Gastroesophageal sphincter (tissue), 4 donors: ENCODE measurements at regions not wholly inside any gene's neighbourhood (a gene's known extent, or its start where the extent isn't known, plus 50 kb on each side); places are given as distances from the start of the nearest gene placed in this dataset.

ENCODE experiments used
- ATAC-seq: fragments of 150-250 bp; one replicate; pipeline ENCODE4 v1.9.1; 2016; ENCODE audit warnings: mild to moderate bottlenecking, moderate library complexity
- H3K27ac ChIP-seq, 4 donors: fragments of 200-600 bp; sonication (generic) in 3 of 4; 1 replicate in 3 of 4; 2 replicates in 1 of 4; pipeline ENCODE4 v1.5.1; 2016 to 2019
- H3K27me3 ChIP-seq: fragments of 200-600 bp; sonication (generic); one replicate; pipeline ENCODE4 v1.5.1; 2019
- H3K36me3 ChIP-seq, 2 donors: fragments of 200-600 bp; sonication (generic); one replicate each; pipeline ENCODE4 v1.5.1; 2019; ENCODE audit warnings: control low read depth in 1 of 2
- H3K4me1 ChIP-seq, 3 donors: fragments of 200-600 bp; sonication (generic); 1 replicate in 2 of 3; 2 replicates in 1 of 3; pipeline ENCODE4 v1.5.1; 2016 to 2019; ENCODE audit warnings: control low read depth in 2 of 3
- H3K4me3 ChIP-seq, 2 donors: fragments of 200-600 bp; sonication (generic); one replicate each; pipeline ENCODE4 v1.5.1; 2019; ENCODE audit warnings: mild to moderate bottlenecking in 1 of 2, moderate library complexity in 1 of 2
- H3K9me3 ChIP-seq, 3 donors: fragments of 200-600 bp; sonication (generic); one replicate each; pipeline ENCODE4 v1.5.1; 2017 to 2019; ENCODE audit warnings: control low read depth in 2 of 3
- EP300 ChIP-seq: sonication (generic); formaldehyde crosslinking; IDR thresholded peaks from one replicate; pipeline ENCODE4 v1.6.1; 2017; ENCODE audit warnings: antibody characterized with exemption, mild to moderate bottlenecking
- POLR2A ChIP-seq, 2 donors: fragments of 450-650 bp; IDR thresholded peaks; one replicate each; pipeline ENCODE4 v1.6.1; 2017; ENCODE audit warnings: antibody characterized with exemption in 2 of 2, mild to moderate bottlenecking in 2 of 2, moderate library complexity in 1 of 2
- POLR2AphosphoS5 ChIP-seq: sonication (generic); formaldehyde crosslinking; IDR thresholded peaks from one replicate; pipeline ENCODE4 v1.6.1; 2017; ENCODE audit warnings: antibody characterized with exemption
- WGBS, 2 donors: methylation state at CpG; one replicate each; pipeline ENCODE4 v1.1.5; 2018; ENCODE audit warnings: low coverage in 1 of 2; 5-methylcytosine and 5-hydroxymethylcytosine counted together
- TF ChIP-seq, protein P1 (sequence below), 4 experiments: fragments of 200-600 bp in 2 of 4; fragments of 450-650 bp in 2 of 4; sonication (generic) in 1 of 4; IDR thresholded peaks; one replicate each; pipeline ENCODE4 v1.5.1; 2017 to 2019; ENCODE audit warnings: antibody characterized with exemption in 4 of 4, mild to moderate bottlenecking in 2 of 4, moderate library complexity in 2 of 4

DNA sequence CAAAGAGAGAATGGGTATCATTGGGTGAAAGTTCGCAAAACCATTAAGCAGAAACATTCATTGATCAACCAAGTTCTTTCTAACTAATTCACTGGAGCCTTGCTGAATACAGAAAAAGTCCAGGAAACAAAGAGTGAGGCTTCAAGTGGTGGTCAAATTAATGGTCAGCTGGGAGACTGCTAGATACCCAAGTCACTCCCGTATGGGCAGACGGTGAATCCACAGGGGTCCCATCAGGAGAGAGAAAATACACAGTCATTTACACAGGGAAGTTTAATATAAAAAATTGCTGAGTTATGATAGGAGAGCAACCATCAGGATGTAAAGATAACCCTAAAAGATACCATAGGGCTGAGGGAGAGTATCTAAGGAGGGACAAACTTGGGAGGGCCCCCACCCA, 198.7 kb upstream of the DTNBP1 start:
- WGBS, 2 donors: 98 to 100% methylated on average over 1 to 3 of the region's 3 CpGs
- ATAC-seq: no peak

DNA sequence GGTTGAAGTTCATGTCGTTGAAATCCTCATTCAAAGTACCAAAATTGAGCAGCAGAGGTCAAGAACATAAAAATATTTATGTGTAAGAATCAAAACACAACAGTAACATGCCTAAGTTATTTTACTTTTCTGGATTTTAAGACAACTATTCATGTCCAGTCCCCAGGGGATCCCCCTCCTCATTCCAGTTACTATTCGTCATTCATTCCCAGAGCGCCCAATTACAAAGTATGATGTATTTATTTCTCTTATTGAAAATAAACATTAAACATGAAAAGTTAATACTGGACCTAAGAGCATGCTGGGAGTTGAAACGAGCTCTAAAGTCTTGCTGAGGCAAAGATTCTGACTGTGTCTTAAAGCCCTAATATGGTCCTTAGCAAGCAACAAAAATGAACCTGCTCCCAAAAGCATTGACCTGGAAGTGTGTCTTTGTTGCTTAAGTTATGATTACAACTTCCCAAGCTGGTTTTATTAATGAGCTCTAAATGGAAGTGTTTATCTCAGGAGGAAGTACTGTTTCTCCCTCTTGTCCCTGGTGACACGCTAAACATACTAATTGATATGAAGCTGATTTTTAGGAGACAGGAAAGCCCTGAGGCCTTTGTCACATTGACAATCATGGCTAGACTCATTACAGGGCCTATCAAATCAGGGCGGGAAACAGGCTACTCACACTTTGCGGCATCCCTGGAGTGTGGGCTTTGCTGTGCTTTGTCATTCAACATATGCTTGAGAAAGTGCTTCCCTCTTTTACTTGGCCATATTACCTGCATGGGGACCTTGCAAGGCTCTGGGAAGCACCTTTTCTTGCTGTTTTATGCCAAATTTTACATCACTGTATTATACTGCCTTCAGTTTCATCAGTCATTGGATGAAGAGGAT, 192.2 kb upstream of the DTNBP1 start:
- no peaks in the 10 kb centered on the region for H3K4me1 ChIP-seq
- TF ChIP-seq, protein P1, sequence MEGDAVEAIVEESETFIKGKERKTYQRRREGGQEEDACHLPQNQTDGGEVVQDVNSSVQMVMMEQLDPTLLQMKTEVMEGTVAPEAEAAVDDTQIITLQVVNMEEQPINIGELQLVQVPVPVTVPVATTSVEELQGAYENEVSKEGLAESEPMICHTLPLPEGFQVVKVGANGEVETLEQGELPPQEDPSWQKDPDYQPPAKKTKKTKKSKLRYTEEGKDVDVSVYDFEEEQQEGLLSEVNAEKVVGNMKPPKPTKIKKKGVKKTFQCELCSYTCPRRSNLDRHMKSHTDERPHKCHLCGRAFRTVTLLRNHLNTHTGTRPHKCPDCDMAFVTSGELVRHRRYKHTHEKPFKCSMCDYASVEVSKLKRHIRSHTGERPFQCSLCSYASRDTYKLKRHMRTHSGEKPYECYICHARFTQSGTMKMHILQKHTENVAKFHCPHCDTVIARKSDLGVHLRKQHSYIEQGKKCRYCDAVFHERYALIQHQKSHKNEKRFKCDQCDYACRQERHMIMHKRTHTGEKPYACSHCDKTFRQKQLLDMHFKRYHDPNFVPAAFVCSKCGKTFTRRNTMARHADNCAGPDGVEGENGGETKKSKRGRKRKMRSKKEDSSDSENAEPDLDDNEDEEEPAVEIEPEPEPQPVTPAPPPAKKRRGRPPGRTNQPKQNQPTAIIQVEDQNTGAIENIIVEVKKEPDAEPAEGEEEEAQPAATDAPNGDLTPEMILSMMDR (IDR thresholded peaks at IDR 0.05): no peak
- no peak for TF ChIP-seq EP300
- no peak for TF ChIP-seq POLR2AphosphoS5
- no peak for TF ChIP-seq POLR2A (IDR thresholded peaks at IDR 0.05)
- H3K9me3 ChIP-seq: peaks cover 0 to 6% (median 0%) of the 10 kb centered on the region in 3 donors
- no peak overlapping the region for H3K27ac ChIP-seq
- no peaks in the 10 kb centered on the region for H3K27me3 ChIP-seq
- no peak for ATAC-seq
- H3K4me3 ChIP-seq: no peak overlapping the region
- no peaks in the 10 kb centered on the region for H3K36me3 ChIP-seq
- WGBS, 2 donors: 55 to 72% methylated on average over 7 of the region's 7 CpGs

More for the DNA sequence above, 198.7 kb upstream of the DTNBP1 start:
- Histone ChIP-seq H3K4me3 (no peak overlapping the region), H3K9me3 (no peaks in the 10 kb centered on the region), H3K27me3 (no peaks in the 10 kb centered on the region), H3K36me3 (no peaks in the 10 kb centered on the region), H3K27ac (no peak overlapping the region), H3K4me1 (no peaks in the 10 kb centered on the region)
- TF ChIP-seq EP300: no peak
- TF ChIP-seq, protein P1 (IDR thresholded peaks at IDR 0.05): no peak
- no peak for TF ChIP-seq POLR2A (IDR thresholded peaks at IDR 0.05)
- no peak for TF ChIP-seq POLR2AphosphoS5

DNA sequence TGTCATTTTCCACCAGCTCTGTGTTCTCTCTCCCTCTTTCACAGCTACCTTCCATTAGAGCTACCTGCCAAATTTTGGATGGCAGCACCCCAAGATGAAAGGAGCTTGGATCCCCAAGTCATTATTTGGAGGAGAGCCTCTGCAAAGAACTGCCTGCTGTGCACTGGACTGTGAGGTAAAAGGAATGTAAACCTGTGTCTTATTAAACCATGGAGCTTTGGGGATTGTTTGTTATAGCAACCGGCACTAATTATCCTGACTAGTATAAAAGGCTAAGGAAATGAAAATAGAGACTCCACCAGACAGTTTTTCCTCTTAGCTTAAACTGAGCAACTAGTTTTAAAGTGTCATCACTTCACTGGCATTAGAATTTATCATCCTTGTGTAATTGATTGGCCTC, 191.6 kb upstream of the DTNBP1 start:
- no peaks in the 10 kb centered on the region for H3K4me1 ChIP-seq
- no peaks in the 10 kb centered on the region for H3K36me3 ChIP-seq
- H3K27me3 ChIP-seq: no peaks in the 10 kb centered on the region
- 77 to 86% methylated on average over 1 of the region's 1 CpG for WGBS, 2 donors
- peaks cover 0 to 6% (median 0%) of the 10 kb centered on the region in 3 donors for H3K9me3 ChIP-seq
- no peak overlapping the region for H3K4me3 ChIP-seq
- TF ChIP-seq POLR2AphosphoS5: no peak
- no peak for TF ChIP-seq POLR2A (IDR thresholded peaks at IDR 0.05)
- no peak for TF ChIP-seq EP300
- TF ChIP-seq, protein P1 (IDR thresholded peaks at IDR 0.05): no peak
- ATAC-seq: no peak
- no peak overlapping the region for H3K27ac ChIP-seq

DNA sequence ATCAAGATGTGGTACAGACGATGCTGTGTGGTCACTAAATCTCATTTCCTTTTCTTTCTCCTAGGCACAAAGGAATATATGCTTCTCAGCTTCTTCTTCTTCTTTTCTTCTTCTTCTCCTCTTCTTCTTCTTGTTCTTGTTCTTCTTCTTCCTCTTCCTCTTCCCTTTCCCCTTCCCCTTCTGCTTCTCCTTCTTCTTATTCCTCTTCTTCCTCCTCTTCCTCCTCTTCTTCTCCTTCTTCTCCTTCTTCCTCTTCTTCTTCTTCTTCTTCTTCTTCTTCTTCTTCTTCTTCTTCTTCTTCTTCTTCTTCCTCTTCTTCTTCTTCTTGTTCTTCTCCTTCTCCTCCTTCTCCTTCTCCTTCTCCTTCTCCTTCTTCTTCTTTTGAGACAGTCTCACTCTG, 190.4 kb upstream of the DTNBP1 start:
- H3K27ac ChIP-seq: no peak overlapping the region
- peaks cover 0 to 6% (median 0%) of the 10 kb centered on the region in 3 donors for H3K9me3 ChIP-seq
- no peak for TF ChIP-seq POLR2AphosphoS5
- no peak for TF ChIP-seq POLR2A (IDR thresholded peaks at IDR 0.05)
- TF ChIP-seq, protein P1 (IDR thresholded peaks at IDR 0.05): no peak
- no peak for TF ChIP-seq EP300
- no peaks in the 10 kb centered on the region for H3K36me3 ChIP-seq
- no peaks in the 10 kb centered on the region for H3K4me1 ChIP-seq
- WGBS, 2 donors: 50 to 90% methylated on average over 1 of the region's 1 CpG
- H3K27me3 ChIP-seq: no peaks in the 10 kb centered on the region
- ATAC-seq: no peak
- H3K4me3 ChIP-seq: no peak overlapping the region

DNA sequence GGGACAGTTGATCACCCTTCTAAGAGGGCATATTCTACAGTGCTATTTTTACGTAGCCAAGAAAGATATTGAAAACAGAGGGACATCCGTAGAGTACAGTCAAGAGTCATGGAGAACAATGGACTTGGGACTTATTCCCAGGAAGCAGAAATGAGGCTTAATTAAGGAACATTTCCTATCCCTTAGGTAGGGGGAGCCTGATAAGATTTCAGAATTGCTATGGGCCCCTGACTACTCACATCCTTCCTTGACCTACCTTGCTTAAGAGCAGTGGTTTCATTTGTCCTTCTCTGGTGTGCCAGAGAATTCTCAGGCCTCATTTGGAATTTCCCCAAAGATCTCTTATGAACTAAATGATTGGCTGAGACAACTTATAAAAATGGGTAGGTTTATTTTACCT, 189.5 kb upstream of the DTNBP1 start:
- no peaks in the 10 kb centered on the region for H3K4me1 ChIP-seq
- H3K27me3 ChIP-seq: no peaks in the 10 kb centered on the region
- no peak for ATAC-seq
- H3K9me3 ChIP-seq: peaks cover 0 to 6% (median 0%) of the 10 kb centered on the region in 3 donors
- H3K36me3 ChIP-seq: no peaks in the 10 kb centered on the region
- H3K4me3 ChIP-seq: no peak overlapping the region
- H3K27ac ChIP-seq: no peak overlapping the region
- TF ChIP-seq EP300: no peak
- TF ChIP-seq POLR2A (IDR thresholded peaks at IDR 0.05): no peak
- TF ChIP-seq POLR2AphosphoS5: no peak
- TF ChIP-seq, protein P1 (IDR thresholded peaks at IDR 0.05): no peak
- 100% methylated on average over 1 of the region's 2 CpGs for WGBS, 2 donors
